GM21529 (cell line): ENCODE measurements at regions not wholly inside any gene's neighbourhood (a gene's known extent, or its start where the extent isn't known, plus 50 kb on each side); places are given as distances from the start of the nearest gene placed in this dataset.

Source experiments
- ATAC-seq: cut with Tn5 transposase; IDR thresholded peaks from one replicate; pipeline ENCODE4 v1.9.1; 2021; ENCODE audit not compliant: unreplicated experiment

GRCh38 chr3:3745693-3746092 is 53.5 kb upstream of the LRRN1 start:
- no peak for ATAC-seq

- ATAC-seq: no peak
Measured at GRCh38 chr3:3744826-3745225, 54.4 kb upstream of the LRRN1 start.

- no peak for ATAC-seq
Measured at GRCh38 chr3:3743754-3744153, 55.5 kb upstream of the LRRN1 start.

- no peak for ATAC-seq
Measured at GRCh38 chr3:3740061-3740460, 59.2 kb upstream of the LRRN1 start.

GRCh38 chr3:3739330-3740060 is 59.7 kb upstream of the LRRN1 start:
- no peak for ATAC-seq

DNA sequence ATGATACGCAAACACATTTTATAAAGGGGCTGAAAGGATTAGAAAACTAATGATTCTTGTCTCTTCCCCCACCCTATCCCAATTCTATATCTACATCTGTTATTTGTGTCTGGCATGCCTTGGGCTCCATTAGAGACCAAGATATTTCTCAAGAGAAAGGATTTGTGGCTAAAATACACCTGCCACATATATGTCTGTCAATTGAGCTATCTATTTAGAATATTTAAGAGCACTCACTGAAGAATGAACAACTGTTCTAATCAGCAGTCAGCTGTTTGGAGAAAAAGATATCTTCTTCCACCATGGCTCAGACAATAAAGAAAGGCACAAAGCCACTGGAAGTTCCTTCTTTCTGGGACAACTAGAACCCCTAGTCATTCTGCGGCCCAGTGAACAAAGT is 61.7 kb upstream of the LRRN1 start:
- ATAC-seq: no peak

DNA sequence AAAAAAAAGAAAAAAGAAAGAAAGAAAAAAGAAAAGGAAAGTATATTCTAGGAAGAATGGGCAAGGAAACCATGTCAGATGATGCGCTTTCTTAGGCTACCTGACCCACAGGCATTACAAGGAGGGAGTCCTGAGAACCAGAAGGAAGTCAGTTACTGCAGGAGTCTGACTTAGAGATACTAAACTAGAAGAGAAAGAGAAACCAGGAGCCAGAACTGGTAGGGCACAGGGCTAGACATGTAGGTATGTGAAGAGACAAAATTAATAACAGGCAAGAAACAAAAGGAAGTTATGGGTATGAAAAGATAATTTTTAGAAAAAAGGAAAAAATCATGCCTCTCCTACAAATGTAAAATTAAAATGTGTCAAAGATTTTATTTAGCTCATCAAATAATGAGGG is 63.3 kb upstream of the LRRN1 start:
- ATAC-seq: no peak

DNA sequence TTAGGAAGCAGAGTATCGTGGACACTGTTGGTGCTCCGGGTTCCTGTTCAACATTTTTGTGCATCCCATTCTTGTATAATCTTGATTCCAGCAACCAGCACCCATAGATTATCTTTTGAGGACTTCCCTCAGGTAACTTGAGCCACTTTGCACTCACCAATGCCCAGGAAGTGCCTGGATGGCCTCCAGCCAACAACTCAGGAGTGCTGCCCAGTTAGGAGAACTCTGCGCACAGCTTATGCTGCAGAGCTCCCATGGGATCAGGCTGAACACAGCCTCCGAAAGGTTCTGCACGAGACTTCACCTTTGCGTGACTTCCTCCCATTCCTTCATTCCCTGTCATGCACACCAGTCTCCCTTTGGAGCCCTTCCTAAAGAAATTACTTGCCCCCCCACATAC is 64.3 kb upstream of the LRRN1 start:
- no peak for ATAC-seq

DNA sequence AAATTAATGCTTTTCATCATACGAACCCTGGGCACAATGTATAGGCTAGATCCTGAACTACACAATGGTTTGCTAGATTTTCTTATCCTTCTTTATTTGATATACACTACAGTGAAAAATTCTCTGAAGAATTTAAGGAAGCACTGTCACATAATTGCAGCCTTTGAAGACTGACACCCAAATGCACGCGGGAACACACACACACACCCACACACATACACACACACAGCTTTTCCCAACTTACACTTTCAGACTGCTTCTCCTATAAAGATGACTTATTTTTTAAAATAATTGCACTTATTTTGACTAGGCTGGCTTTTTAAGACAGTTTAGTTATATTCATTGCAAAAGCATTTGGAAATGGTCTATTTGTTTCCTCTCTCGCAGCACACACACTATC is 70.0 kb upstream of the LRRN1 start:
- ATAC-seq: no peak

- ATAC-seq: no peak
Measured at GRCh38 chr3:3726549-3726948, 72.7 kb upstream of the LRRN1 start.

- no peak for ATAC-seq
Measured at GRCh38 chr3:3714572-3714971, 84.7 kb upstream of the LRRN1 start.

GRCh38 chr3:3712971-3713370 is 86.3 kb upstream of the LRRN1 start:
- ATAC-seq: no peak

DNA sequence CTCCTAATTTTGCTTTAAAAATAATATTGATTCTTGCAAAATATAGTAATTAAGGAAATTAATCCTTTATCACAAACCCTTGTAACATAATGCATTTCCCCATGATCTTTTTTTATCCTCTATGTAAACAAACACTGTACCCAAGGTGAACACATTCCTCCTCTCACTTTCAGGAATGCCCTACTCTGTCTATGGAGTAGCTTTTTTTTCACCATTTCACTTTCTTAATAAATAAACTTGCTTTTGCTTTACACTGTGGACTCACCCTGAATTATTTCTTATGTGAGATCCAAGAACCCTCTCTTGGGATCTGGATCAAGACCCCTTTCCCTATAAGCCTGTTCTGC is 90.5 kb upstream of the LRRN1 start:
- no peak for ATAC-seq

DNA sequence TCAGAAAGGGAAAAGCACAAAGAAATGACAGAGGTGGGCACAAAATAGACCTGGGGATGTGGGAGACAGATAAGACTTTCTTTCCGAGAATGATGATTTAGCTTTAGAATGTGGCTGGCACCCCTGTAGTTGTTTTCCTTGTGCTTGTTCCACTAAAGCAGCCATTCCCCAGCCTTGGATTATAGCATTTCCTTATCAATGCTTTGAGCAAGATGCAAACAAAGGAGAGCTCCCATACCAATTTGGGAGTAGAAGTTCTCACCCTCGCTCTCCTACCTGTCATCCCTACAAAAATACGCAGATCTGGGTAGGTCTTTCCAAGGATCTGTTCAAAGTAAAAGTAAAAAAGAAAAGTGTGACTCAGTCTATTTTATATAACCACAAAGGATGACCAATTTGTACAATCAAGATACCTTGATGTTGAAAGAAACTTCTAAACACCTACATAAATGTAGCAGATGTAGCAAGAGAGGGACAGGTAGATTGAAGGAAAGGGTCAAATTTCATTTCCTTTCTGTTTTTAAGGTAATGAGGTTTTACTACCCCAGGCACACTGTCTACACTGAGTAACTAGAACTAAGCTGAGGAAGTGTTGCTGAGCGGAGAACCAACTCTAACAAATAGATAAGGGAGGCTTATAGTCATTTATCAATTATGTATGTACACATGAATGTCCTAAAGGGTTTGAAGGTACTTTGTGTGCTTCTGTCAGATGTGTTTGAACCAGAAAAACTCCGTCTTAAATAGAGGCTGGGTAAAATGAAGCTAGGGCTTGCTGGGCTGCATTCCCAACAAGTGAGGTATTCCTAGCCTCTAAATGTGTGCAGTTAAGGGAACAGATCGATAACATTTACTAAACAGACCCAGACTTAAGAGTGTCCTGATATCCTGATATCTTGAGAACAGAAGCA is 91.1 kb upstream of the LRRN1 start:
- ATAC-seq: no peak

DNA sequence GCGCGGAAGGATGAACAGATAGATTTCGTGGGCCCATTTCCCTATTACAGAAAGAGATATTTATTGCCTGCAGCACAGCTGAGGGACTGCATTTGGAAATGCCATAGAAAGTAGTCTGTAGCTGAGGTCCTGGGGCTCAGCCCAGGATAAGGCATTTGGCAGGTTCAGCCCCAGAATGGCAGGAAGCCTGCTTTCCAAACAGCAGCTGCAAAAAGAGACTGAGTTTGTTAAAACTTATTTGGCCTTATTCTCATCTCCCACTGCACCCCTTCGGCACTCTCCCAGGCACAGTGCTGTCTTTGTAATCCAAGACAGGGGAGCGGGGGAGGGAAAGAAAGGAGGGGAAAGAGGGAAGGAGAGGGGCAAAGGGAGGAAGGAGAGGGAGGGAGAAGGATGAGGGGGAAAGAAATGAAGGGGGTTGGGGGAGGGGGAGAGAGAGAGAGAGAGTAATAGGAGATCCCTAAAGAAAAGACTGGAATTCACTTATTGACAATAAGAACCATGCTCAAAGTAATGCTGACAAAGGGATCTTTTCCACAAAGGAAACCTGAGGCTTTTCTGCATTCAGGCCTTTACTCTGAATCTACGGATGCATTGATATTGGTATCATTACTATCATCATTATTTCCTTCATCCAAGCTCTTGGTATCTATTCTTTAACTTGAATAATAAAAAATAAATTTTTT is 94.0 kb upstream of the LRRN1 start:
- no peak for ATAC-seq

DNA sequence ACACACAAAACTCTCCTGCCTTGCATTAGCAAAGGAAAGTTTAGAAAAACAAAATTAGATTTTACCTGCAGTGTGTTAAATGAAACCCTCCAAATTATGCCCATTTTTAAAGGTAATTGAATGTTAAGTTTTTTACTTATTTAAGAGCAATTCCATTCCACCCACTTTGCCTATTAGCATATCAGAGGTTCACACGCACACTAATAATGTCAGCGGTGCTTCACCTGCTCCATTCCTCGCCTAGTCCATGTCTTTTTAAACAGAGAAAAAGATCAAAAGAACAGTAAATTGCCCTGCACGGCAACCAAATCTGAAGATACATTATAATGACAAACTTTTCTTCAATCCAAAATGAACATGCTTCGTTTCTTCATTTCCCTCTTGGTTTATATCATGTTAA is 97.3 kb upstream of the LRRN1 start:
- ATAC-seq: no peak

DNA sequence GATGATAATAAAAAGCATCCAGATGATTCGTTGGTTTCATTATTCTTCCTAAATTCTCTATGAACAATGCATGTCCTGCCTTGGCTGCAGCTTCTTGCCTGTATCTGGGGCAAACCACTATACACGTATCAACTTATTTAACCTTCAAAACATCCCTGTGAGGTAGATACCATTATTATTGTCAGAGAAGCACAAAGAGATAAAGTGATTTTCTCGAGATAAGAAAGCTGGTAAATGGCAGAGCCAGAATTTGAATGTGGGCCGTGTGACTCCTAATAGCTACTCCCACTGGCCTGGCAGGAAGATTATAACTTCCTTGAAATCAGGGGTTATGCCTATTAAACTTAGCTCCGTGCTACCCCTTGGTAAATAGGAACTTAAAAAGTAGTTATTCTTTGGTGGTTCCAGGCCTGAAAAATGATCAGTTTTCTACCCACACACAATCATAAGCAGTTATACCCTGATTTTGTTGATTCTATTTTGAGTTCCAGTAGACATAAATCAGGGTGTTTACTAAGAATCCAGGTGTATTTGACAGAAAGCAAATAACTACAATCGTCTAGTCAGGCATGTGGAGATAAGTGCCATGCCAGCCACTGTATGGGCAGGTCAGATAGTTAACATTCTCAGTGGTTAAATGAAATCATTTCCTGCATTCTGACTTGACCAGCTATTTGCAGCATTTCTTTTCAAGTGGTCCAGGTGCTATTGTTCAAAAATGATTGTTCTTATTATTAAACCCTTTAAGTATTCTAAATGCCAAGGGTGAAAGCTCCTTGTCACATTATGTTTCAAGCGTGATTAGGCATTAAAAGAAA is 99.2 kb upstream of the LRRN1 start:
- no peak for ATAC-seq

- no peak for ATAC-seq
Measured at GRCh38 chr3:3699407-3699806, 99.8 kb upstream of the LRRN1 start.

DNA sequence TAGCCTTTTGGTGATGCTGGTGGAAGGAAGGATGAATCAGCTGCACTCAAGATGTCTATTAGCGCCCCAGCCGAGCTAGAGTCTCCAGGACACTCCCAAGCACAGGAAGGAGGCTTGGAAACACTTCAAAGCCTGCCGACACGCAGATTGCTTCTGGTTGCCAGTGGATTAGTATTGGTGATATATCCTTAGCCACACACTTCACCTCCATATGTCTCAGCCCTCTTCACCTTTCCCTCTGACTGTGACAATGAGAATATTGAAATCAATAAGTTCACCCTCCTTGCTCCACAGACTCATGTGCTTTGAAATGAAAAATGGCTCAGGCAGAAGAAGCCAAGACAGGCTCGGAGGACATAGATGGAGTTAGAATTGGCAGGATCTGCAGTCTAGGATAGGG is 102.9 kb upstream of the LRRN1 start:
- no peak for ATAC-seq

GRCh38 chr3:3693593-3693992 is 105.6 kb upstream of the LRRN1 start:
- no peak for ATAC-seq
